ENCODE measurements at regions not wholly inside any gene's neighbourhood (a gene's known extent, or its start where the extent isn't known, plus 50 kb on each side); places are given as distances from the start of the nearest gene placed in this dataset.

GRCh38 chr2:9065901-9066300 is 62.4 kb upstream of the MBOAT2 start:
- TF ChIP-seq ZBTB26 (CRISPR knock-in tag; IDR thresholded peaks at IDR 0.05; ENCODE audit: borderline replicate concordance) (no peak), ZNF230 (CRISPR knock-in tag; IDR thresholded peaks at IDR 0.05) (no peak), GATAD1 (CRISPR knock-in tag; IDR thresholded peaks at IDR 0.05) (no peak), ZNF337 (CRISPR knock-in tag; IDR thresholded peaks at IDR 0.05; ENCODE audit: borderline replicate concordance, low read depth) (no peak), GABPA (IDR thresholded peaks at IDR 0.05; ENCODE audit: low read depth, low read length) (no peak), GABPA (CRISPR knock-in tag; IDR thresholded peaks at IDR 0.05; ENCODE audit: low read depth) (no peak), POLR2A (IDR thresholded peaks at IDR 0.05; ENCODE audit: insufficient read depth in 1 of 2, low read depth in 2 of 2, low read length in 2 of 2) (no peak), ZBTB40 (IDR thresholded peaks at IDR 0.05) (no peak), ZBTB40 (CRISPR knock-in tag; IDR thresholded peaks at IDR 0.05) (no peak), RBM22 (optimal IDR thresholded peaks at IDR 0.05; ENCODE audit: low read length) (no peak), ZNF292 (CRISPR knock-in tag; IDR thresholded peaks at IDR 0.05; ENCODE audit: borderline replicate concordance, low read depth) (no peak), JUND (CRISPR knock-in tag; IDR thresholded peaks at IDR 0.05) (no peak), CTCF (CRISPR knock-in tag; IDR thresholded peaks at IDR 0.05) (no peak)

All from HepG2 (cell line).